ENCODE measurements at regions not wholly inside any gene's neighbourhood (a gene's known extent, or its start where the extent isn't known, plus 50 kb on each side); places are given as distances from the start of the nearest gene placed in this dataset.

DNA sequence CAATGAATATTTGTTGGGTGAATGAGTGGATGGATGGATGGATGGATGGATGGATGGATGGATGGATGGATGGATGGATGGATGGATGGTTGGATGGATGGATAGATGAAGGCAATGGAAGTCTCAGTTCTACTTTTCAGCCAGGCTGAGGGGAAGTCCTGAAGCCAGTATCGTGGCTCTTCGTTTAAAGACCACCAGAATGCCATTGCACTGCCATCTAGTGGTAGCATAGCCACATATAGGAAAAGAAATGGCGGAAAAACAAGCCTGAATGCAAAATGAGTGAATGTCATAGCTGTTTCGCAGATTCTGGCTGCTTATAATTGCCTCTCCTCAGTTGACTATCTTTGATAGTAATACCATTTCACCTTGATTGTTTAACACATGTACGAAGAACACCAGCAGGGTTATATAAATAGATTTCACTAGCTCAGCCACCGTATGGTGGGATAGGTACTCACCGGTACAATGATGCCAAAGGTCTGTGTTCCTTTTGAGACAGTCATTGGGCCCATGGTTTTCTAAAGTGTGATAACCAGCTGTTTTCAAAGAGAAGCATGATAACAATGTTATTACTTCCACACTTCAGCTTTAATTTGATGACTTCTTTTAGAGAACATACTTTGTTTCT is 62.3 kb upstream of the GREB1L start:
- TF ChIP-seq POLR2AphosphoS5 (IDR thresholded peaks at IDR 0.05; ENCODE audit: borderline replicate concordance, low read depth, low read length) (no peak), EZH2 (IDR thresholded peaks at IDR 0.05) (no peak)

Data from SK-N-MC (cell line).